ENCODE measurements at regions not wholly inside any gene's neighbourhood (a gene's known extent, or its start where the extent isn't known, plus 50 kb on each side); places are given as distances from the start of the nearest gene placed in this dataset.

- POLR2A ChIA-PET = no interaction called here
- TF ChIP-seq, protein P1, sequence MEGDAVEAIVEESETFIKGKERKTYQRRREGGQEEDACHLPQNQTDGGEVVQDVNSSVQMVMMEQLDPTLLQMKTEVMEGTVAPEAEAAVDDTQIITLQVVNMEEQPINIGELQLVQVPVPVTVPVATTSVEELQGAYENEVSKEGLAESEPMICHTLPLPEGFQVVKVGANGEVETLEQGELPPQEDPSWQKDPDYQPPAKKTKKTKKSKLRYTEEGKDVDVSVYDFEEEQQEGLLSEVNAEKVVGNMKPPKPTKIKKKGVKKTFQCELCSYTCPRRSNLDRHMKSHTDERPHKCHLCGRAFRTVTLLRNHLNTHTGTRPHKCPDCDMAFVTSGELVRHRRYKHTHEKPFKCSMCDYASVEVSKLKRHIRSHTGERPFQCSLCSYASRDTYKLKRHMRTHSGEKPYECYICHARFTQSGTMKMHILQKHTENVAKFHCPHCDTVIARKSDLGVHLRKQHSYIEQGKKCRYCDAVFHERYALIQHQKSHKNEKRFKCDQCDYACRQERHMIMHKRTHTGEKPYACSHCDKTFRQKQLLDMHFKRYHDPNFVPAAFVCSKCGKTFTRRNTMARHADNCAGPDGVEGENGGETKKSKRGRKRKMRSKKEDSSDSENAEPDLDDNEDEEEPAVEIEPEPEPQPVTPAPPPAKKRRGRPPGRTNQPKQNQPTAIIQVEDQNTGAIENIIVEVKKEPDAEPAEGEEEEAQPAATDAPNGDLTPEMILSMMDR (IDR thresholded peaks at IDR 0.05; ENCODE audit: insufficient read depth, low read length, missing control alignments) = no peak
- CTCF ChIA-PET = no interaction called here
- no peak overlapping the region for H3K4me3 ChIP-seq (ENCODE audit: low read depth, low read length)
- DNase-seq (ENCODE audit: low read depth, low spot score) = no peak
These were observed 284.0 kb upstream of the NXPH2 start for GRCh38 chr2:139064159-139064558.

DNA sequence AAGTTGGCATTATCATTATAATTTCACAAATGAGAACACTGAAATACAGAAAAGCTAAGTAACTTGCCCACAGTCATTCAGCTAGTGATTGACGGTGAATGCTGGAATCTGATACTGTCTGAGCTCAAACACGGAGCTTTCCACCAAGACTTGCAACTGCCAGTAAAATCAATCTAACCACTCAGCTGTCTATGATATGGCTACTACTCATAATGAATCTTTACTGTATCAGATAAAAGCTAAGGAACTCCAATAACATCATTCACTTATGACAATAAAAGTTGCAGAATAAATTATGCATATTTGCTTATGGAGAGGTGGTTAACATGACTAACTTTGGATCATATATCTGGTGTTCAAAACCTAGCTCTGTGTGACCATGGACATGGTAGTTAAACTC, 279.4 kb upstream of the NXPH2 start:
- ChIA-PET POLR2A (no interaction called here), CTCF (no interaction called here)
- H3K4me3 ChIP-seq (ENCODE audit: low read depth, low read length) = no peak overlapping the region
- TF ChIP-seq, protein P1 (IDR thresholded peaks at IDR 0.05; ENCODE audit: insufficient read depth, low read length, missing control alignments) = no peak
- DNase-seq (ENCODE audit: low read depth, low spot score) = no peak

DNA sequence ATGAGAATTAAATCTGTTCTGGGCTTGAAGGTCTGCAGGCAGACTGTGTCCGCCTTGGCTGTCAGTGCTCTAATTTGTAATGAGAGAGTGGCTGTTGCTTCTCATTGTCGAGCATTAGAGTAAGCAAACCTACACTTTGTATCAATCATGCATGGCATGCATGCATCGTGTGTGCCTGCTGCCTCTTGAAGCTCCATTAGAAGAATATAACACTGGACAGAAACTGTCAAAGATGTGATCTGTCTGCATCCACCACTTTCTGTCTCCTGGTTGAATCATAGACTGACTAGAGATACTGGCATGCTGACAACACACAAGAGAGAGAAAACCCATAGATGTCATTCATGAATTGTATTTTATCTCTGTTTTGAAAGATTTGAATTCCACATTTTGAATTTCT, 275.0 kb upstream of the NXPH2 start:
- ChIA-PET CTCF (no interaction called here), POLR2A (no interaction called here)
- H3K4me3 ChIP-seq (ENCODE audit: low read depth, low read length) = no peak overlapping the region
- TF ChIP-seq, protein P1 (IDR thresholded peaks at IDR 0.05; ENCODE audit: insufficient read depth, low read length, missing control alignments) = no peak
- DNase-seq (ENCODE audit: low read depth, low spot score) = no peak

GRCh38 chr2:139048017-139048416, 267.8 kb upstream of the NXPH2 start:
- H3K4me3 ChIP-seq (ENCODE audit: low read depth, low read length) = no peak overlapping the region
- ChIA-PET CTCF (no interaction called here), POLR2A (no interaction called here)
- no peak for DNase-seq (ENCODE audit: low read depth, low spot score)
- TF ChIP-seq, protein P1 (IDR thresholded peaks at IDR 0.05; ENCODE audit: insufficient read depth, low read length, missing control alignments) = no peak

DNA sequence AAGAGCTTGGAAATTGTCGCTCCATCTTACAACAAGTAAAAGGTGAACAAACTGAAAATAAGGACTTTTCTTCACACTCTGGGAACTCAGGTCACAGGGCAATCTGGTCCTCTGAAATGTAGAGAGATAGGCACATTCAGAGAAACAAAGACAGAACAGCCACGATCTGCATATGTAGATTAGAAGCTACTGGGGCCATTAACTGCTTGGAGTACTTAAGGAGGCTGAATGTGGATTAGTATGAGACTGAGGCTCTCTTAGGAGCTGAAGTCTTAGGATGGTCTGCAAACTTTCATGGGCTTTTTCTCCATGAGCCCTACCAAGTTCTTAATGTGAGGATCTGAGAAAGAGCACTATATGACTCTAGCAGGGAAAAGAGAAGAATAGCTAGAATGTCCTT, 265.3 kb upstream of the NXPH2 start:
- TF ChIP-seq, protein P1 (IDR thresholded peaks at IDR 0.05; ENCODE audit: insufficient read depth, low read length, missing control alignments) = no peak
- no peak for DNase-seq (ENCODE audit: low read depth, low spot score)

DNA sequence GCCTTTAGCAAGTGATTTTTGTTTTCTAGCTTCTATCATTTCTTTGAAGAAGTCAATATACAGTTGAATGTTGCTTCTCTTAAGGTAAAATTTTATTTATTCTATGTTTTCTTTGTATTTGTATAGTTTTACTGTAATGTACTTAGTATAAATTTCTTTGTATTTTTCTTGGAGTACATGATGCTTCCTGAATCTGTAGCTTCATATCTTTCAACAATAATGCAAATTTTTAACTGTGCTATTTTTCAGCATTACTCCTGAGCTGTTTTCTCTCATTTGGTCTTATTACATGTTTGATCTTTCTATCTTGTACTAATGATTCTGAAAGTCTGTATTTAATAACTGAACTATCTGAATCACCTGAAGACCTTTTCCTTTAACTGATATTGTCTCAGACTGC, 253.9 kb upstream of the NXPH2 start:
- H3K4me3 ChIP-seq (ENCODE audit: low read depth, low read length) = no peak overlapping the region
- CTCF ChIA-PET = no interaction called here
- POLR2A ChIA-PET = no interaction called here
- TF ChIP-seq, protein P1 (IDR thresholded peaks at IDR 0.05; ENCODE audit: insufficient read depth, low read length, missing control alignments) = no peak
- DNase-seq (ENCODE audit: low read depth, low spot score) = no peak

More for the DNA sequence above, 265.3 kb upstream of the NXPH2 start:
- ChIA-PET CTCF (no interaction called here), POLR2A (no interaction called here)
- H3K4me3 ChIP-seq (ENCODE audit: low read depth, low read length) = no peak overlapping the region

All from AG04449 (cell line).